H1 (cell line): ENCODE measurements at regions not wholly inside any gene's neighbourhood (a gene's known extent, or its start where the extent isn't known, plus 50 kb on each side); places are given as distances from the start of the nearest gene placed in this dataset.

Source experiments
- CTCF ChIA-PET: fragments of 300-600 bp; sonication (Branson Sonifier 250); formaldehyde crosslinking; loops from one replicate; lab custom pipeline; 2021; ENCODE audit not compliant: partially characterized antibody; lab: Charles Lee
- POLR2A ChIA-PET: fragments of 300-600 bp; sonication (Branson Sonifier 250); formaldehyde crosslinking; loops from one replicate; lab custom pipeline; 2021; ENCODE audit warnings: inconsistent platforms; ENCODE audit not compliant: partially characterized antibody; lab: Charles Lee
- DNase-seq, 2 experiments: peaks; one replicate each; pipeline versions ENCODE4 v3.0.0 to v3.0.0-alpha.2; 2010 to 2022; ENCODE audit warnings: low spot score in 2 of 2, low read depth in 1 of 2, mixed read lengths in 1 of 2
- FAIRE-seq: peaks from 2 replicates; lab custom pipeline; 2011; peaks lifted over from hg19 to GRCh38; lab: Jason Lieb, UNC
- H2AFZ ChIP-seq: 2 replicates; pipeline ENCODE4 v1.8.1; 2012; ENCODE audit warnings: low read length, inconsistent platforms
- H2AK5ac ChIP-seq: 2 replicates; pipeline ENCODE4 v1.6.1; 2013; ENCODE audit warnings: low read depth, low read length
- H2BK120ac ChIP-seq: replicated peaks from 2 replicates; pipeline ENCODE3; 2013; ENCODE audit warnings: low read depth, low read length, inconsistent platforms
- H2BK12ac ChIP-seq: 2 replicates; pipeline ENCODE4 v1.6.1; 2013; ENCODE audit warnings: low read depth, low read length
- H2BK15ac ChIP-seq: 2 replicates; pipeline ENCODE4 v1.6.1; 2013; ENCODE audit warnings: low read length
- H2BK20ac ChIP-seq: 2 replicates; pipeline ENCODE4 v1.6.1; 2013; ENCODE audit warnings: low read length
- H2BK5ac ChIP-seq: 2 replicates; pipeline ENCODE4 v1.6.1; 2013; ENCODE audit warnings: low read depth, low read length
- H3K14ac ChIP-seq: 2 replicates; pipeline ENCODE4 v1.6.1; 2013; ENCODE audit warnings: inconsistent platforms; ENCODE audit not compliant: insufficient read length
- H3K18ac ChIP-seq: 2 replicates; pipeline ENCODE4 v1.6.1; 2013; ENCODE audit warnings: low read length; ENCODE audit errors: extremely low read depth
- H3K23ac ChIP-seq: 2 replicates; pipeline ENCODE4 v1.6.1; 2013; ENCODE audit warnings: inconsistent platforms; ENCODE audit not compliant: insufficient read length
- H3K23me2 ChIP-seq: 2 replicates; pipeline ENCODE4 v1.6.1; 2013; ENCODE audit warnings: low read depth, low read length
- H3K27ac ChIP-seq: 2 replicates; pipeline ENCODE4 v1.6.1; 2011; ENCODE audit warnings: low read depth, low read length, inconsistent platforms
- H3K27me3 ChIP-seq, 4 experiments: replicated peaks in 1 of 4; 1 replicate in 1 of 4; 2 replicates in 3 of 4; pipeline versions ENCODE4 v1.6.1 to v1.8.1; 2011 to 2013; ENCODE audit warnings: low read length in 3 of 4, mild to moderate bottlenecking in 3 of 4, inconsistent platforms in 2 of 4, mixed read lengths in 2 of 4, moderate library complexity in 1 of 4; ENCODE audit not compliant: control insufficient read depth in 3 of 4, insufficient read depth in 3 of 4; ENCODE audit errors: extremely low read depth in 1 of 4
- H3K36me3 ChIP-seq, 4 experiments: 2 replicates each; pipeline versions ENCODE4 v1.6.1 to v1.8.1; 2011 to 2013; ENCODE audit warnings: mild to moderate bottlenecking in 4 of 4, low read length in 3 of 4, moderate library complexity in 2 of 4, control low read depth in 1 of 4, inconsistent platforms in 1 of 4; ENCODE audit not compliant: insufficient read depth in 4 of 4, control insufficient read depth in 2 of 4
- H3K4ac ChIP-seq: replicated peaks from 2 replicates; pipeline ENCODE3; 2013; ENCODE audit warnings: low read length, low read depth, mixed read lengths, inconsistent platforms; ENCODE audit not compliant: insufficient read length
- H3K4me1 ChIP-seq, 4 experiments: replicated peaks in 1 of 4; 1 replicate in 1 of 4; 2 replicates in 3 of 4; pipeline versions ENCODE4 v1.6.1 to v1.8.1; 2011 to 2013; ENCODE audit warnings: low read length in 3 of 4, inconsistent platforms in 2 of 4, mixed read lengths in 1 of 4; ENCODE audit not compliant: insufficient read depth in 4 of 4, control insufficient read depth in 3 of 4
- H3K4me2 ChIP-seq, 2 experiments: 2 replicates each; pipeline versions ENCODE4 v1.6.1 to v1.8.1; 2011 to 2013; ENCODE audit warnings: low read depth in 2 of 2, low read length in 2 of 2, control low read depth in 1 of 2, inconsistent platforms in 1 of 2, mild to moderate bottlenecking in 1 of 2; ENCODE audit not compliant: insufficient read depth in 1 of 2
- H3K4me3 ChIP-seq, 4 experiments: fragments of 200-600, 300-600 bp in 1 of 4; sonication (generic), shearing (Covaris generic), sonication (Bioruptor Twin) in 1 of 4; 2 replicates each; pipeline versions ENCODE4 v1.5.1 to v1.8.1; 2011 to 2016; ENCODE audit warnings: low read length in 4 of 4, low read depth in 3 of 4, control low read depth in 2 of 4, inconsistent platforms in 2 of 4, mild to moderate bottlenecking in 2 of 4, mixed read lengths in 1 of 4, moderate library complexity in 1 of 4; ENCODE audit not compliant: insufficient read depth in 2 of 4; ENCODE audit errors: extremely low read depth in 1 of 4
- H3K56ac ChIP-seq: replicated peaks from 2 replicates; pipeline ENCODE3; 2013; ENCODE audit warnings: low read depth, mild to moderate bottlenecking, mixed read lengths, low read length, inconsistent platforms; ENCODE audit not compliant: insufficient read length
- H3K79me1 ChIP-seq: 2 replicates; pipeline ENCODE4 v1.6.1; 2013; ENCODE audit warnings: low read depth, low read length, control low read depth
- H3K79me2 ChIP-seq, 2 experiments: 2 replicates each; pipeline versions ENCODE4 v1.6.1 to v1.8.1; 2012 to 2013; ENCODE audit warnings: low read length in 2 of 2, mild to moderate bottlenecking in 2 of 2, inconsistent platforms in 1 of 2; ENCODE audit not compliant: insufficient read depth in 2 of 2, control insufficient read depth in 1 of 2
- H3K9ac ChIP-seq, 4 experiments: replicated peaks in 1 of 4; 1 replicate in 1 of 4; 2 replicates in 3 of 4; pipeline versions ENCODE4 v1.6.1 to v1.8.1; 2011 to 2013; ENCODE audit warnings: low read depth in 3 of 4, low read length in 3 of 4, control low read depth in 2 of 4, mild to moderate bottlenecking in 2 of 4, moderate library complexity in 2 of 4, inconsistent platforms in 1 of 4; ENCODE audit errors: extremely low read depth in 1 of 4
- H3K9me3 ChIP-seq, 2 experiments: 2 replicates each; pipeline versions ENCODE4 v1.6.1 to v1.8.1; 2012 to 2013; ENCODE audit warnings: mild to moderate bottlenecking in 2 of 2, moderate library complexity in 2 of 2, control low read depth in 1 of 2, inconsistent platforms in 1 of 2, low read depth in 1 of 2, low read length in 1 of 2, mixed read lengths in 1 of 2; ENCODE audit not compliant: insufficient read depth in 2 of 2
- H4K20me1 ChIP-seq, 2 experiments: replicated peaks in 1 of 2; 2 replicates each; pipeline versions ENCODE3 to v1.8.1; 2011 to 2013; ENCODE audit warnings: inconsistent platforms in 2 of 2, low read length in 2 of 2, mild to moderate bottlenecking in 1 of 2; ENCODE audit not compliant: insufficient read depth in 2 of 2, control insufficient read depth in 1 of 2
- H4K5ac ChIP-seq: 2 replicates; pipeline ENCODE4 v1.6.1; 2013; ENCODE audit warnings: low read length, low read depth, mixed read lengths, inconsistent platforms; ENCODE audit not compliant: insufficient read length
- H4K8ac ChIP-seq: 2 replicates; pipeline ENCODE4 v1.8.0; 2013; ENCODE audit warnings: mild to moderate bottlenecking, moderate library complexity, low read length, inconsistent platforms; ENCODE audit not compliant: insufficient read depth; ENCODE audit errors: extremely low read depth
- H4K91ac ChIP-seq: replicated peaks from 2 replicates; pipeline ENCODE3; 2013; ENCODE audit warnings: low read length, mixed read lengths, inconsistent platforms; ENCODE audit not compliant: insufficient read length
- EP300 ChIP-seq, 2 experiments: IDR thresholded peaks; 1 replicate in 1 of 2; 2 replicates in 1 of 2; pipeline ENCODE4 v1.6.1; 2011 to 2012; ENCODE audit warnings: low read depth in 2 of 2, low read length in 2 of 2, mild to moderate bottlenecking in 2 of 2, borderline replicate concordance in 1 of 2, inconsistent platforms in 1 of 2, moderate library complexity in 1 of 2
- KDM5A ChIP-seq: fragments of 200-600 bp; IDR thresholded peaks from 2 replicates; pipeline ENCODE4 v1.7.1; 2012; ENCODE audit warnings: mild to moderate bottlenecking, low read length, inconsistent platforms, mixed read lengths
- MAFK ChIP-seq: IDR thresholded peaks from 2 replicates; pipeline ENCODE4 v1.6.1; 2012; ENCODE audit warnings: low read depth, mild to moderate bottlenecking, improper control_type of control experiment, low read length
- NANOG ChIP-seq: IDR thresholded peaks from 2 replicates; pipeline ENCODE4 v1.6.1; 2011; ENCODE audit warnings: low read length, low read depth, mild to moderate bottlenecking, inconsistent platforms; ENCODE audit not compliant: insufficient read depth, poor library complexity, severe bottlenecking
- SAP30 ChIP-seq: fragments of 300-600 bp; sonication (generic); IDR thresholded peaks from 2 replicates; pipeline ENCODE4 v1.7.1; 2012; ENCODE audit warnings: low read length, moderate library complexity, mild to moderate bottlenecking, inconsistent platforms; ENCODE audit not compliant: insufficient read depth, insufficient replicate concordance
- WGBS, 2 experiments: shearing (Covaris generic) in 1 of 2; methylation state at CpG; one replicate each; pipeline versions ENCODE4 v1.1.6 to v1.1.7; 2013 to 2015; ENCODE audit warnings: low lambda C conversion rate in 2 of 2, mixed read lengths in 2 of 2, inconsistent platforms in 1 of 2, low coverage in 1 of 2, missing lambda C conversion rate in 1 of 2; ENCODE audit not compliant: insufficient replicate concordance in 2 of 2, insufficient coverage in 1 of 2, insufficient read length in 1 of 2; ENCODE audit errors: extremely low coverage in 1 of 2, missing lambda C conversion rate in 1 of 2; 5-methylcytosine and 5-hydroxymethylcytosine counted together
- TF ChIP-seq, protein P1 (sequence below): IDR thresholded peaks from 2 replicates; pipeline ENCODE4 v1.6.1; 2011; ENCODE audit warnings: low read length, improper control_type of control experiment

- H2BK20ac ChIP-seq: no peak overlapping the region
- H3K56ac ChIP-seq: no peak overlapping the region
- DNase-seq (no peak), FAIRE-seq (no peak)
- H2BK5ac ChIP-seq: no peak overlapping the region
- no peak overlapping the region for H4K8ac ChIP-seq
- H2BK15ac ChIP-seq: no peak overlapping the region
- peaks cover 0 to 21% (median 12%) of the 10 kb centered on the region in 4 experiments; a peak in 5 of 7 replicates for H3K4me1 ChIP-seq
- no peak overlapping the region for H3K14ac ChIP-seq
- no peaks in the 10 kb centered on the region for H3K27me3 ChIP-seq
- no peak overlapping the region; the same call in 1 of the 2 replicates for H2BK12ac ChIP-seq
- no peak overlapping the region for H3K27ac ChIP-seq
- no peak overlapping the region for H2AK5ac ChIP-seq
- no peak overlapping the region for H3K4me3 ChIP-seq
- H3K4ac ChIP-seq: no peak overlapping the region
- no peaks in the 10 kb centered on the region for H3K36me3 ChIP-seq
- no peak overlapping the region for H3K18ac ChIP-seq
- no peak overlapping the region for H4K5ac ChIP-seq
- H3K79me2 ChIP-seq: no peaks in the 10 kb centered on the region
- CTCF ChIA-PET: interaction anchor here (0.7 to 2.1 kb wide), 2 partner anchors 190 to 321 kb away, joined by 3 to 6 read pairs; no protein-coding TSS in a partner anchor
- H3K9ac ChIP-seq: no peak overlapping the region
- no peaks in the 10 kb centered on the region for H3K9me3 ChIP-seq
- no peak overlapping the region for H3K23ac ChIP-seq
- no peak overlapping the region for H2AFZ ChIP-seq
- no peaks in the 10 kb centered on the region for H4K20me1 ChIP-seq
- no peaks in the 10 kb centered on the region; the same call in 1 of the 2 replicates for H3K23me2 ChIP-seq
- H2BK120ac ChIP-seq: no peak overlapping the region
- POLR2A ChIA-PET: interaction anchor here (1.5 kb wide), 1 partner anchor 321 kb away, joined by 3 read pairs; the partner anchor contains the start of gene SOX11
- H3K4me2 ChIP-seq: no peak overlapping the region
- H3K79me1 ChIP-seq: no peaks in the 10 kb centered on the region
- no peak overlapping the region for H4K91ac ChIP-seq
- WGBS, 2 experiments: 93% methylated on average over 5 of the region's 5 CpGs; no CpG with 5 or more reads in 1 of the 2 experiments
- TF ChIP-seq NANOG (no peak), MAFK (no peak), SAP30 (no peak), EP300 (IDR thresholded peaks at IDR 0.05; ENCODE audit: borderline replicate concordance in 1 of 2, low read depth in 2 of 2, low read length in 2 of 2) (no peak), KDM5A (no peak)
- TF ChIP-seq, protein P1, sequence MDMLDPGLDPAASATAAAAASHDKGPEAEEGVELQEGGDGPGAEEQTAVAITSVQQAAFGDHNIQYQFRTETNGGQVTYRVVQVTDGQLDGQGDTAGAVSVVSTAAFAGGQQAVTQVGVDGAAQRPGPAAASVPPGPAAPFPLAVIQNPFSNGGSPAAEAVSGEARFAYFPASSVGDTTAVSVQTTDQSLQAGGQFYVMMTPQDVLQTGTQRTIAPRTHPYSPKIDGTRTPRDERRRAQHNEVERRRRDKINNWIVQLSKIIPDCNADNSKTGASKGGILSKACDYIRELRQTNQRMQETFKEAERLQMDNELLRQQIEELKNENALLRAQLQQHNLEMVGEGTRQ: no peak
These were observed 322.0 kb upstream of the SOX11 start for GRCh38 chr2:5370158-5370557.
